ENCODE measurements at regions not wholly inside any gene's neighbourhood (a gene's known extent, or its start where the extent isn't known, plus 50 kb on each side); places are given as distances from the start of the nearest gene placed in this dataset.

- no peak for TF ChIP-seq POLR2AphosphoS5 (IDR thresholded peaks at IDR 0.05; ENCODE audit: low read depth, low read length)
- no peak for TF ChIP-seq FOXP2 (optimal IDR thresholded peaks at IDR 0.05; ENCODE audit: borderline replicate concordance, extremely low read depth, extremely low read length, insufficient read depth)
- no peak for TF ChIP-seq TAF1 (IDR thresholded peaks at IDR 0.05; ENCODE audit: borderline replicate concordance, insufficient read depth, low read length)
- TF ChIP-seq SIN3A (IDR thresholded peaks at IDR 0.05; ENCODE audit: borderline replicate concordance, insufficient read depth, low read length): no peak
- TF ChIP-seq, protein P1, sequence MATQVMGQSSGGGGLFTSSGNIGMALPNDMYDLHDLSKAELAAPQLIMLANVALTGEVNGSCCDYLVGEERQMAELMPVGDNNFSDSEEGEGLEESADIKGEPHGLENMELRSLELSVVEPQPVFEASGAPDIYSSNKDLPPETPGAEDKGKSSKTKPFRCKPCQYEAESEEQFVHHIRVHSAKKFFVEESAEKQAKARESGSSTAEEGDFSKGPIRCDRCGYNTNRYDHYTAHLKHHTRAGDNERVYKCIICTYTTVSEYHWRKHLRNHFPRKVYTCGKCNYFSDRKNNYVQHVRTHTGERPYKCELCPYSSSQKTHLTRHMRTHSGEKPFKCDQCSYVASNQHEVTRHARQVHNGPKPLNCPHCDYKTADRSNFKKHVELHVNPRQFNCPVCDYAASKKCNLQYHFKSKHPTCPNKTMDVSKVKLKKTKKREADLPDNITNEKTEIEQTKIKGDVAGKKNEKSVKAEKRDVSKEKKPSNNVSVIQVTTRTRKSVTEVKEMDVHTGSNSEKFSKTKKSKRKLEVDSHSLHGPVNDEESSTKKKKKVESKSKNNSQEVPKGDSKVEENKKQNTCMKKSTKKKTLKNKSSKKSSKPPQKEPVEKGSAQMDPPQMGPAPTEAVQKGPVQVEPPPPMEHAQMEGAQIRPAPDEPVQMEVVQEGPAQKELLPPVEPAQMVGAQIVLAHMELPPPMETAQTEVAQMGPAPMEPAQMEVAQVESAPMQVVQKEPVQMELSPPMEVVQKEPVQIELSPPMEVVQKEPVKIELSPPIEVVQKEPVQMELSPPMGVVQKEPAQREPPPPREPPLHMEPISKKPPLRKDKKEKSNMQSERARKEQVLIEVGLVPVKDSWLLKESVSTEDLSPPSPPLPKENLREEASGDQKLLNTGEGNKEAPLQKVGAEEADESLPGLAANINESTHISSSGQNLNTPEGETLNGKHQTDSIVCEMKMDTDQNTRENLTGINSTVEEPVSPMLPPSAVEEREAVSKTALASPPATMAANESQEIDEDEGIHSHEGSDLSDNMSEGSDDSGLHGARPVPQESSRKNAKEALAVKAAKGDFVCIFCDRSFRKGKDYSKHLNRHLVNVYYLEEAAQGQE (IDR thresholded peaks at IDR 0.05; ENCODE audit: insufficient read depth in 1 of 2, low read depth in 2 of 2, low read length in 2 of 2): no peak
These were observed 118.3 kb upstream of the ADAMTS18 start for GRCh38 chr16:77553130-77553529.

DNA sequence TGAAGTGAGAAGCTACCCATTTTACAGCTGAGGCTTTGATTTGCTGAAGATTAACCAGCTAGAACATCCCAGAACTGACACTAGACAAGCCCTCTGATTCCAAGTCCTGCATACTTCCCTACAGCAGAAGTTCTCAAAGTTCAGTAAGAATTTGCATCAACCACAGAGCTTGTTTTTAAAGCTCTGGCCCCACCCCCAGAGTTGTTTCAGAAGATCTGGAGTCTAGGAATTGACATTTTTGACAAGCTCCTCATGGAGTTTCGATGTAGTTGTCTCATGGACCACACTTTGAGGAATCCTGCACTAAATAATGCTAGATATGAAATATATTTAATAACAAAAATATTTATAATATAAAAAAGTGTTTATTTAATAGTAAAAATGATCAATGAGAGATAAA lies 120.3 kb upstream of the ADAMTS18 start:
- no peak for TF ChIP-seq FOXP2 (optimal IDR thresholded peaks at IDR 0.05; ENCODE audit: borderline replicate concordance, extremely low read depth, extremely low read length, insufficient read depth)
- no peak for TF ChIP-seq SIN3A (IDR thresholded peaks at IDR 0.05; ENCODE audit: borderline replicate concordance, insufficient read depth, low read length)
- no peak for TF ChIP-seq POLR2AphosphoS5 (IDR thresholded peaks at IDR 0.05; ENCODE audit: low read depth, low read length)
- TF ChIP-seq, protein P1 (IDR thresholded peaks at IDR 0.05; ENCODE audit: insufficient read depth in 1 of 2, low read depth in 2 of 2, low read length in 2 of 2): no peak
- no peak for TF ChIP-seq TAF1 (IDR thresholded peaks at IDR 0.05; ENCODE audit: borderline replicate concordance, insufficient read depth, low read length)

DNA sequence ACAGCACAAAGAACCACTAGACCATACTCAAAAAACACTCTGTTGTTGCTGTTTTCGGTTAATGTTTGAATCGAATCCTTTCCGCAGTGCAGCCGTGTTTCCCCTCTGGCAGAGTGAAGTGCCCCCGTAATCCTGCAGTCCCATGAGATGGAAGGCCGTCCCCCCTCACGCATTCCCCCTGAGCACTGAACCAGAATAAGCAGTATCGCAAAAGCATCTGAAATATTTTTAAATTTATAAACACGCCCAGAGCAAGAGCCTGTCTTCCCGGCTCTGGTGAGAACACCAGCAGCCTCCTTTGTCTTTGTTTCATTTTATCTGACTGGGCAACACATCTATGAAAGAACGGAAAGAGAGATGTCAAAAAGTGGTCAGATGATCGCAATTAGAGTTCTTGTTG lies 121.0 kb upstream of the ADAMTS18 start:
- TF ChIP-seq FOXP2 (optimal IDR thresholded peaks at IDR 0.05; ENCODE audit: borderline replicate concordance, extremely low read depth, extremely low read length, insufficient read depth) (no peak), POLR2AphosphoS5 (IDR thresholded peaks at IDR 0.05; ENCODE audit: low read depth, low read length) (no peak), TAF1 (IDR thresholded peaks at IDR 0.05; ENCODE audit: borderline replicate concordance, insufficient read depth, low read length) (no peak), SIN3A (IDR thresholded peaks at IDR 0.05; ENCODE audit: borderline replicate concordance, insufficient read depth, low read length) (no peak)
- TF ChIP-seq, protein P1 (IDR thresholded peaks at IDR 0.05; ENCODE audit: insufficient read depth in 1 of 2, low read depth in 2 of 2, low read length in 2 of 2): no peak

DNA sequence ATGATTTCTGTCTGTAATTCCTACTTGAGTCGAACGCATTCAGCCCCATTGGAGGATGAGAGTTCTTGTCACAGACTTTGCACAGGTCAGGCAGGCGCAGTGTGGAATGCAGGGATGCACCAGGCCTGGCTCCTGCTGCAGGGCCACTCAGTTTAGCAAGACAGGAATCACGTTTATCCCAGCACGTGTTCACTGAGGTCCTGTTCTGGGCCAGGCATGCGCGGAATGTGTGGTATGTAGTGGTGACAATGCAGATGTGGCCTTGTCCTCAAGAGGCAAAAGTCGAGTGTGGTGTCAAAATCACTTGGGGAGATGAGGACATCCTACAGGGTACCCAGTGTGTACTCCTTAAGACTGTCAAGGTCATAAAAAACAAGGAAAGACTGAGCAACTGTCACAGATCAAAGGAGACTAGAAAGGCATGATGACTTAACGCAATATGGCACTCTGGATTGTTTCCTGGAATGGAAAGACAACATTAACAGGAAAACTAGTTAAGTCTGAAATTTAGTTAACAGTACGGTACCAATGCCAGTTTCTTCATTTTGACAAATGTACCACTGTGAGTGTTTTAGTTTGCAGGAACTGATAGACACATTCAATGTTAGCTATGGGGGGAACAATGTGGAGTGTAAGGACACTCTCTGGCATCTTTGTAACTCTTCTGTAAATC lies 121.5 kb upstream of the ADAMTS18 start:
- TF ChIP-seq, protein P1 (IDR thresholded peaks at IDR 0.05; ENCODE audit: insufficient read depth in 1 of 2, low read depth in 2 of 2, low read length in 2 of 2): no peak
- no peak for TF ChIP-seq SIN3A (IDR thresholded peaks at IDR 0.05; ENCODE audit: borderline replicate concordance, insufficient read depth, low read length)

DNA sequence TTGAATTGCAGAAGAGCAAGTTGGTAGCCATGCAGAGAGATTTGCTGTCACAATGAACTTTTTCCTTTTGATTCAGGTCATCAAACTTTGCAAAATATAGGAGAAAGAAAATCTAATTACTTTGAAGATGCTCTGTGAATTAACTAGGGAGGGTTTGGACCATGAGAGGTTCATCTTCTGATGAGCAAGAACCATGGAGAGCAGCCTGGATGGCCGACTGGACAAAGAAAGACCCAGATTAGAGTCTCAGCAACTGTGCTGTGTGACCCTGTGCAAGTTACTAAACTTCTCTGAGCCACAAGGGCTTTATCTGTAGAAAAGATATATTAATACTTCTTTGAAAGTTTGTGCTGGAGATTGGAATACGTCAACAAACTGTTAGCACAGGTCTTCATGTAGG lies 122.6 kb upstream of the ADAMTS18 start:
- TF ChIP-seq, protein P1 (IDR thresholded peaks at IDR 0.05; ENCODE audit: insufficient read depth in 1 of 2, low read depth in 2 of 2, low read length in 2 of 2): peak in 1 of 2 experiments; percentile 70; a peak in 2 of 4 replicates
- TF ChIP-seq SIN3A (IDR thresholded peaks at IDR 0.05; ENCODE audit: borderline replicate concordance, insufficient read depth, low read length): no peak
